Esophagus muscularis mucosa (tissue), 3 donors: ENCODE measurements at regions not wholly inside any gene's neighbourhood (a gene's known extent, or its start where the extent isn't known, plus 50 kb on each side); places are given as distances from the start of the nearest gene placed in this dataset.

Experiments
- CTCF ChIP-seq, 3 experiments: fragments of 200-600 bp in 2 of 3; fragments of 450-650 bp in 1 of 3; sonication (generic) in 2 of 3; IDR thresholded peaks; one replicate each; pipeline ENCODE4 v1.5.1; 2017 to 2019; ENCODE audit warnings: antibody characterized with exemption in 3 of 3, mild to moderate bottlenecking in 2 of 3, moderate library complexity in 1 of 3
- POLR2A ChIP-seq: fragments of 450-650 bp; IDR thresholded peaks from one replicate; pipeline ENCODE4 v1.6.1; 2017; ENCODE audit warnings: antibody characterized with exemption, moderate library complexity, mild to moderate bottlenecking, low read depth

GRCh38 chr15:24880663-24881062 lies 74.1 kb upstream of the SNRPN start:
- TF ChIP-seq CTCF (IDR thresholded peaks at IDR 0.05) (no peak), POLR2A (no peak)
